OCI-LY7 (cell line): ENCODE measurements at regions not wholly inside any gene's neighbourhood (a gene's known extent, or its start where the extent isn't known, plus 50 kb on each side); places are given as distances from the start of the nearest gene placed in this dataset.

ENCODE experiments used
- BruUV-seq: library from RNA; stranded (reverse); fragments of 400-500 nt; replicated peaks from 2 replicates; lab custom pipeline; 2021; lab: Mats Ljungman, UMichigan
- CTCF ChIA-PET: fragments of 300-600 bp; sonication (Branson Sonifier 250); formaldehyde crosslinking; loops from one replicate; lab custom pipeline; 2022; ENCODE audit warnings: antibody characterized with exemption; ENCODE audit not compliant: unreplicated experiment; lab: Charles Lee
- POLR2A ChIA-PET: fragments of 300-600 bp; sonication (Branson Sonifier 250); formaldehyde crosslinking; loops from one replicate; lab custom pipeline; 2022; ENCODE audit warnings: antibody characterized with exemption; lab: Charles Lee
- DNase-seq: peaks from one replicate; pipeline ENCODE4 v3.0.0-alpha.2; 2015; ENCODE audit warnings: low spot score
- H2AFZ ChIP-seq: fragments of 200-600 bp; sonication (generic), shearing (Covaris generic); 2 replicates; pipeline ENCODE4 v1.6.1; 2014; ENCODE audit warnings: mild to moderate bottlenecking, antibody characterized with exemption, low read length, moderate library complexity
- H3K27ac ChIP-seq: fragments of 200-600 bp; sonication (generic); 2 replicates; pipeline ENCODE4 v1.5.1; 2014; ENCODE audit warnings: mixed run types, low read depth, mild to moderate bottlenecking, moderate library complexity, low read length, inconsistent platforms; ENCODE audit not compliant: poor library complexity, severe bottlenecking
- H3K36me3 ChIP-seq: fragments of 200-600 bp; sonication (generic); 2 replicates; pipeline ENCODE4 v1.6.1; 2014; ENCODE audit warnings: mild to moderate bottlenecking, antibody characterized with exemption, low read length, moderate library complexity, mixed read lengths; ENCODE audit not compliant: insufficient read depth
- H3K4me1 ChIP-seq: fragments of 200-600 bp; sonication (generic); 2 replicates; pipeline ENCODE4 v1.5.1; 2014; ENCODE audit warnings: mild to moderate bottlenecking, low read length; ENCODE audit not compliant: insufficient read depth, poor library complexity, severe bottlenecking
- H3K4me2 ChIP-seq: fragments of 200-600 bp; sonication (generic); 2 replicates; pipeline ENCODE4 v1.6.1; 2014; ENCODE audit warnings: mild to moderate bottlenecking, low read length
- H3K4me3 ChIP-seq: fragments of 200-600 bp; sonication (generic); 2 replicates; pipeline ENCODE4 v1.5.1; 2014; ENCODE audit warnings: mild to moderate bottlenecking, low read depth, low read length; ENCODE audit not compliant: poor library complexity, severe bottlenecking
- H3K79me2 ChIP-seq: fragments of 200-600 bp; sonication (generic); 2 replicates; pipeline ENCODE4 v1.6.1; 2016; ENCODE audit warnings: low read depth, mild to moderate bottlenecking, low read length, moderate library complexity, mixed read lengths; ENCODE audit not compliant: insufficient read depth
- H3K9me2 ChIP-seq: fragments of 200-600 bp; sonication (generic); 2 replicates; pipeline ENCODE4 v1.6.1; 2016; ENCODE audit warnings: mild to moderate bottlenecking, low read length, mixed read lengths; ENCODE audit not compliant: insufficient read depth
- H3K9me3 ChIP-seq: fragments of 200-600 bp; sonication (generic); 2 replicates; pipeline ENCODE4 v1.6.1; 2014; ENCODE audit warnings: mild to moderate bottlenecking, mixed run types, low read length, mixed read lengths
- H4K20me1 ChIP-seq: fragments of 200-600 bp; sonication (generic); 2 replicates; pipeline ENCODE4 v1.6.1; 2014; ENCODE audit warnings: mild to moderate bottlenecking, antibody characterized with exemption, low read length, moderate library complexity, mixed read lengths; ENCODE audit not compliant: insufficient read depth
- CTCF ChIP-seq: fragments of 200-600 bp; sonication (generic); conservative IDR thresholded peaks from 2 replicates; pipeline ENCODE4 v1.5.1; 2014; ENCODE audit warnings: mild to moderate bottlenecking, antibody characterized with exemption, low read length, moderate library complexity, mixed read lengths
- EZH2phosphoT487 ChIP-seq: fragments of 200-600 bp; sonication (generic); IDR thresholded peaks from 2 replicates; pipeline ENCODE4 v1.6.1; 2018; ENCODE audit warnings: low read depth, borderline replicate concordance, mild to moderate bottlenecking, mixed run types, antibody characterized with exemption, low read length, moderate library complexity, mixed read lengths
- intact Hi-C: fragments of 100-400 bp; cut with micrococcal nuclease; formaldehyde crosslinking; loops from one replicate; pipeline ENCODE4 v1.10.0; 2022; ENCODE audit not compliant: unreplicated experiment

DNA sequence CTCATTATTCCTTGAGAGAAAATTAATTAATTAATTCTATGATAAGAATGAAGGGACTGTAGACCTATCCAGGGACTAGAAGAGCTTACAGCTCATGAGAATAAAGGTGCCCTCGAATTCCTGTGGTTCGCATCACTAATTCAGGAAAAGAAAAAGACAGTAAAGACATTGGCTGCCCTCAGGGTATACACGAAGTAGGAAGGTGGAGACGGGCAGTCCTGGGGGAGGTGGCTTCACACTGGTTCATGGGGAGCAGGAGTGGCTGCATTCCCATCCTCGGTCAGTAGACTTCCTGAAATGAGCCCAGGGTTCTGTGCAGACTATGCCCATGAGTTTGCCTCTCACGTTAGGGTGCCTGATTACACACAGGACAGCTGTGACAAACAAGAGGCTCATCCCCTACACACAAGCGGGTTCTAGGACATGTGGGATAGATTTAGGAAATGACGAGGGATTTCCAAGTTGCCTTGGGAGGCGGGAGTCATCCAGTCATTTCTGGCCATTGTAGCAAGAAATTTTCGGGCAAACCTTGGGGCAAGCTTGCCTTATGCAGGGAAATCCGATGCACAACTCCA is 282.2 kb downstream of the CYP26B1 start:
- ChIA-PET POLR2A (interaction anchor here (0.6 kb wide), 1 partner anchor 13 kb away, joined by 3 read pairs; no protein-coding TSS in a partner anchor), CTCF (no interaction called here)
- Histone ChIP-seq H3K79me2 (no peaks in the 10 kb centered on the region), H4K20me1 (no peaks in the 10 kb centered on the region), H3K4me2 (no peak overlapping the region), H3K27ac (no peak overlapping the region), H3K4me1 (no peaks in the 10 kb centered on the region), H2AFZ (no peak overlapping the region), H3K4me3 (no peak overlapping the region), H3K9me3 (no peaks in the 10 kb centered on the region), H3K9me2 (no peaks in the 10 kb centered on the region), H3K36me3 (no peaks in the 10 kb centered on the region)
- no peak for DNase-seq
- BruUV-seq, result no TSS peak
- TF ChIP-seq CTCF (no peak), EZH2phosphoT487 (no peak)
- intact Hi-C loops, result no loop called here

GRCh38 chr2:71864085-71864484 is 283.6 kb downstream of the CYP26B1 start:
- BruUV-seq, result no TSS peak
- Histone ChIP-seq H3K36me3 (no peaks in the 10 kb centered on the region), H3K79me2 (no peaks in the 10 kb centered on the region), H2AFZ (no peak overlapping the region), H3K4me1 (no peaks in the 10 kb centered on the region), H3K4me3 (no peak overlapping the region), H3K4me2 (no peak overlapping the region), H4K20me1 (no peaks in the 10 kb centered on the region), H3K27ac (no peak overlapping the region), H3K9me2 (no peaks in the 10 kb centered on the region), H3K9me3 (no peaks in the 10 kb centered on the region)
- intact Hi-C loops, result no loop called here
- ChIA-PET POLR2A (no interaction called here), CTCF (no interaction called here)
- no peak for DNase-seq
- TF ChIP-seq CTCF (no peak), EZH2phosphoT487 (no peak)

GRCh38 chr2:71863396-71863795 is 284.3 kb downstream of the CYP26B1 start:
- Histone ChIP-seq H3K4me3 (no peak overlapping the region), H3K4me2 (no peak overlapping the region), H4K20me1 (no peaks in the 10 kb centered on the region), H2AFZ (no peak overlapping the region), H3K9me2 (no peaks in the 10 kb centered on the region), H3K4me1 (no peaks in the 10 kb centered on the region), H3K36me3 (no peaks in the 10 kb centered on the region), H3K9me3 (no peaks in the 10 kb centered on the region), H3K79me2 (no peaks in the 10 kb centered on the region), H3K27ac (no peak overlapping the region)
- CTCF ChIA-PET, result interaction anchor here (0.7 kb wide), 1 partner anchor 442 kb away, joined by 3 read pairs; no protein-coding TSS in a partner anchor
- no peak for DNase-seq
- no TSS peak for BruUV-seq
- intact Hi-C loops, result no loop called here
- POLR2A ChIA-PET, result no interaction called here
- TF ChIP-seq CTCF (no peak), EZH2phosphoT487 (no peak)
